Uterus (tissue), 2 donors: ENCODE measurements at regions not wholly inside any gene's neighbourhood (a gene's known extent, or its start where the extent isn't known, plus 50 kb on each side); places are given as distances from the start of the nearest gene placed in this dataset.

Experiments
- CTCF ChIP-seq, 4 experiments: fragments of 200-600 bp in 2 of 4; fragments of 450-650 bp in 2 of 4; sonication (generic) in 2 of 4; IDR thresholded peaks; one replicate each; pipeline ENCODE4 v1.5.1; 2016 to 2019; ENCODE audit warnings: antibody characterized with exemption in 4 of 4, mild to moderate bottlenecking in 2 of 4, moderate library complexity in 1 of 4
- POLR2A ChIP-seq, 2 donors: fragments of 450-650 bp; IDR thresholded peaks; one replicate each; pipeline ENCODE4 v1.6.1; 2016; ENCODE audit warnings: antibody characterized with exemption in 2 of 2, mild to moderate bottlenecking in 1 of 2, moderate library complexity in 1 of 2

- TF ChIP-seq POLR2A (IDR thresholded peaks at IDR 0.05) (no peak), CTCF (IDR thresholded peaks at IDR 0.05) (no peak)
Measured at GRCh38 chr22:48937032-48937639, 890.5 kb downstream of the BRD1 start.
